GM21360 (cell line): ENCODE measurements at regions not wholly inside any gene's neighbourhood (a gene's known extent, or its start where the extent isn't known, plus 50 kb on each side); places are given as distances from the start of the nearest gene placed in this dataset.

Source experiments
- ATAC-seq: cut with Tn5 transposase; IDR thresholded peaks from one replicate; pipeline ENCODE4 v1.9.1; 2021; ENCODE audit warnings: mild to moderate bottlenecking, moderate library complexity; ENCODE audit not compliant: unreplicated experiment

GRCh38 chr3:40642812-40643211, 118.1 kb downstream of the ZNF621 start:
- no peak for ATAC-seq

- ATAC-seq = no peak
Measured at GRCh38 chr3:40645883-40646282, 121.1 kb downstream of the ZNF621 start.

- no peak for ATAC-seq
Measured at GRCh38 chr3:40649346-40649745, 124.6 kb downstream of the ZNF621 start.

GRCh38 chr3:40652072-40652471, 127.3 kb downstream of the ZNF621 start:
- ATAC-seq = no peak

- ATAC-seq = no peak
Measured at GRCh38 chr3:40653001-40653400, 128.2 kb downstream of the ZNF621 start.

GRCh38 chr3:40653878-40654277, 129.1 kb downstream of the ZNF621 start:
- ATAC-seq = no peak

- no peak for ATAC-seq
Measured at GRCh38 chr3:40655551-40655950, 130.8 kb downstream of the ZNF621 start.

- ATAC-seq = no peak
Measured at GRCh38 chr3:40657623-40658022, 132.9 kb downstream of the ZNF621 start.

- no peak for ATAC-seq
Measured at GRCh38 chr3:40658305-40658704, 133.5 kb downstream of the ZNF621 start.

- no peak for ATAC-seq
Measured at GRCh38 chr3:40660554-40660953, 135.8 kb downstream of the ZNF621 start.

GRCh38 chr3:40661284-40661683, 136.5 kb downstream of the ZNF621 start:
- no peak for ATAC-seq

- no peak for ATAC-seq
Measured at GRCh38 chr3:40663280-40663679, 138.5 kb downstream of the ZNF621 start.

- no peak for ATAC-seq
Measured at GRCh38 chr3:40669176-40669575, 144.4 kb downstream of the ZNF621 start.

GRCh38 chr3:40672861-40673260, 148.1 kb downstream of the ZNF621 start:
- no peak for ATAC-seq

GRCh38 chr3:40677321-40677720, 152.6 kb downstream of the ZNF621 start:
- ATAC-seq = no peak

- ATAC-seq = no peak
Measured at GRCh38 chr3:40677749-40678148, 153.0 kb downstream of the ZNF621 start.

GRCh38 chr3:40679290-40679689, 154.5 kb downstream of the ZNF621 start:
- no peak for ATAC-seq

- ATAC-seq = no peak
Measured at GRCh38 chr3:40680685-40681657, 156.2 kb downstream of the ZNF621 start.

GRCh38 chr3:40681658-40682055, 156.9 kb downstream of the ZNF621 start:
- no peak for ATAC-seq

- ATAC-seq = no peak
Measured at GRCh38 chr3:40689837-40690236, 165.1 kb downstream of the ZNF621 start.

- ATAC-seq = no peak
Measured at GRCh38 chr3:40690749-40691451, 166.1 kb downstream of the ZNF621 start.

GRCh38 chr3:40691452-40691861, 166.7 kb downstream of the ZNF621 start:
- no peak for ATAC-seq
